ENCODE measurements at regions not wholly inside any gene's neighbourhood (a gene's known extent, or its start where the extent isn't known, plus 50 kb on each side); places are given as distances from the start of the nearest gene placed in this dataset.

GRCh38 chr9:1337169-1337568 is 287.0 kb downstream of the DMRT2 start:
- DNase-seq, result no peak

GRCh38 chr9:1340390-1340789 is 290.2 kb downstream of the DMRT2 start:
- no peak for DNase-seq

DNA sequence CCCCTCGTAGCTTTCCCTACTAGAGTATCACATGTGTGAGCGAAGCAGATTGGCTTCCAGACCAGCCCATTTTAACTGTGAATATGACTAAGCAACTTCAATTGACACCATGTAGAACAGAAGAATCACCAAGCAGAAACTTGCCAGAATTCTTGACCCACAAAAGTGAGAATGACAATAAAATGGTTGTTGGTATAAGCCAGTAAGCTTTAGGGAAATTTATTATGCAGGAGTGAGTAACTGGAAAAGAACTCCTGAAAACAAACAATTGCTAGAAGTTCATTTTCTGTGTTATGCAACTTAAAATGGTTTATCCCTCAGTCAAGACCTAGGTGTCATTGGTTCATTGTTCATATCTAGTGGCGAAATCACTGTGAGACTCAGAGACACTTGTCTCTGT is 303.1 kb downstream of the DMRT2 start:
- DNase-seq, result no peak

DNA sequence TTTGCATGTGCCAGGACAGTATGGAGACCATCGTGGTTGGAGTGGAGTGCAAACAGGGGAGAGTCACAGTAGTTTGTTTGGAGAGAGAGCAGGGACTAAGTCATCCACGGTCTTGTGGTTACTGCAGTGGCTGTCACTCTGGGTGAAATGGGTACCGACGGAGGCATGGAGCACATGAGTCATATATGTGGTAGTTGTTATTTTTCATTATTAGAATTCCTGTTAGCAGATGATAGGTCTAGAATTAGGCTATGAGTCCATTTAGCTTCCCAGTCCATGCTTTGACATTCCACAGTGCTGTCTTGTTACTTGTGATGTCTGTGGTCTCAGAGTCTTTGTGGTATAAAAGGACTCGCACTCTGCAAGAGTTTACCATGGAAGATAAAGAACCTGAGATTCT is 303.9 kb downstream of the DMRT2 start:
- DNase-seq, result no peak

- no peak for DNase-seq
Observed at GRCh38 chr9:1354606-1355005, 304.4 kb downstream of the DMRT2 start.

- no peak for DNase-seq
Observed at GRCh38 chr9:1355656-1356055, 305.5 kb downstream of the DMRT2 start.

DNA sequence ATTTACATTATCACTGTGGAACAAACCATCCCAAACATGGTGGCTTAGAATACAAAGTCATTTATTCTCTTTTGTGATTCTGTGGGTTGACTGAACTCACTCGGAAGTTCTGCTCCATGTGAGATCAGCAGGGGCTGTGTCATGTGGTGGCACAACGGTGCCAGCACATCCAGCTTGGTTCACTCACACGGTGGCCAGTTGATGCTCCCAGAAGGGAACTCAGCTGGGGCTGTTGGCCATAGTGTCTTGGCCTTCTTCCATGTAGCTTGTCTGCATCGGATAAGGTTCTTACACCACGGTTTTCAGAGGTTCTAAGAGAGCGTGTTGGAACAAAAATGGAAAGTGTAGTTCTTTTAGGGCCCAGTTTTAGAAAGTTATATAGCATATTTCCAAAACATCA is 312.7 kb downstream of the DMRT2 start:
- no peak for DNase-seq

GRCh38 chr9:1366276-1366675 is 316.1 kb downstream of the DMRT2 start:
- DNase-seq, result no peak

DNA sequence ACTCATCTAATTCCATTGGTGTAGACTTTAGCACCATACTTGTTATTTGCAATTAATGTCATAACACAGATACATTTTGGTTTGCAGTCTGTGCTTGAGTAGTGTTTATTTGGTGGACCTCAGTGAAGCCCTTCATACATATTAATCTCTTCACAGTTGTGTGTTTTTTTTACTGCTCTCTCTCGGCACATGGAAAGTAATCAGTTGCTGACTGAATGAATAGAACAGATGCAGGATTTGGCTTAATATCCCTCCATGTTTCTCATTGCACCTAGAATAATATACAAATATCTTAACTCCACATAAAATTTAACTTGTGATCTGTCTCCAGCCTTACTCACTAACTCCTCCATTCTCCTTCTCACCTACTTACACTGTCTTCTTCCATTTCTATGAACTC is 319.1 kb downstream of the DMRT2 start:
- no peak for DNase-seq

- no peak for DNase-seq
Observed at GRCh38 chr9:1373445-1373844, 323.3 kb downstream of the DMRT2 start.

GRCh38 chr9:1383899-1384455 is 333.8 kb downstream of the DMRT2 start:
- DNase-seq, result no peak

DNA sequence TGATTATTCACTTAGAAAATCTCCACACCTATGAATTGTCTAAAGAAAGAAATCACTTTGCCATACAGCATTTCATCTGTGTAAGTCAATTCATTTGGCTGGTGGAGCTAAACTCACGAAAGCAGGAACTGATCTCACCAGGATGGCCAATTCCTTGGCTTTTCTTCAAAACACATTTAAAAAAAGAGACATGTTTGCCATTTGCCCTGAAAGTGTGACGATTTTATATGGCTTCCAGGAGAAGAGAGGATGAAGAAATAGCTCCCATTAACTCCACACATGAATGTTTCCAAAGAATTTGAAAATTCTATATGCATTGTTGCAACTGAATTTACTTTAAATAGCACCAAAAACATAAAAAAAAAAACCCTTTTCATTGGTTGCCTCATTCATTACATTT is 334.7 kb downstream of the DMRT2 start:
- no peak for DNase-seq

DNA sequence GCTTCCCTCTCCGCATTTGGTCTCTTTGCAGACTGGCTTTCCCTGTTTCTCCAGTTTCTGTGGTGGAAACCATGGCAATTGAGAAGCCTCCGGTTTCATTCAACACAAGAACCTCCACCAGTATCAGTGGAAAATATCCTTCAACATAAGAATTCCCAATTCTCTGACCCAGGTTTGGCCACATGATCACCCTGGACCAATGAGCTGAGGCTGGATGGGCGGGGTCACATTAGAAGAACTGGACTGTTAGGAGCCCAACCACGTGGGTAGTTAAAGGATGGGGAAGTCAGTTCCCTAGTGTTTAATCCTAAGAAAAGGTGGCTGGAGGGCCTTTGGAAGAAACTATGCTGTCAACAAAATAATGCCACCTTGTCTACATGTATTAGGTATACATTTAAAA is 336.3 kb downstream of the DMRT2 start:
- DNase-seq, result no peak

DNA sequence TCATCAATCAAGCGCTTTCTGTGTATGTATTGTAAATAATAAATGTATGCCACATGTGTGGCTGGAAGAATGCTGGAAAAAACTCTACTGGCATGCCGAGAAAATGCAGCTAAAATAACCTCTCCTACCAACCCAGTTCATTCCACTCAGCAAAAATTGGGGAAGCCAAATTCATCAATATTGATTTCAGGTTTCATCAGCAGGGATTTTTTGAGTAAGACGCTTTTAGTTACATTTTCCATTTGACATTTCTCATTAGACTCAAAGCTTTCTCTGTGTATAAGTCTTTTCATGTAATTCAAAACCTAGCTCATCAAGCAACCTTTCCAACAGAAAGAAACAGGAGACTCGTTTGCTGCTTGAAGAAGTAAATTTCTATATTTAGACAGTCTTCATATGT is 338.1 kb downstream of the DMRT2 start:
- DNase-seq, result no peak

- no peak for DNase-seq
Observed at GRCh38 chr9:1400983-1401382, 350.8 kb downstream of the DMRT2 start.

- DNase-seq, result no peak
Observed at GRCh38 chr9:1404940-1405339, 354.8 kb downstream of the DMRT2 start.

DNA sequence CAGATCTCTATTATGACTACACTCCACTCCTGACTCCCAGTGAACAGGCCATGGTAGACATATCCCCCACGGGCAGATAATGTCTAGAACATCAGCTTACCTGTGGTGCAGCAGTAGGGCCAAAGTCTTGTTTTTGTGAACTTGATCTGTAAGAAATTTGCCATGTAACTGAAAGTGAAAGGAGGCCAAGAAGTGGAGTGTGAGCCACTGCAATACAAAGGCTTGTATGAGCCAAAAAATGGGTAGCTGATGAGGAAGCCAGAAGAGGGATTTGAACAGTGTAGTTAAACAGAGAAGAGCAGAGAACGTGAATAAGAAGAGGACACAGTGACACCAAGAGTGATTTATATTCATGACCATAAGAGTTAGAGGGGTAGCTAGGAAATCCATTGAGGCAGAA is 361.7 kb downstream of the DMRT2 start:
- no peak for DNase-seq

- DNase-seq, result no peak
Observed at GRCh38 chr9:1414711-1415131, 364.6 kb downstream of the DMRT2 start.

- no peak for DNase-seq
Observed at GRCh38 chr9:1415146-1415545, 365.0 kb downstream of the DMRT2 start.

DNA sequence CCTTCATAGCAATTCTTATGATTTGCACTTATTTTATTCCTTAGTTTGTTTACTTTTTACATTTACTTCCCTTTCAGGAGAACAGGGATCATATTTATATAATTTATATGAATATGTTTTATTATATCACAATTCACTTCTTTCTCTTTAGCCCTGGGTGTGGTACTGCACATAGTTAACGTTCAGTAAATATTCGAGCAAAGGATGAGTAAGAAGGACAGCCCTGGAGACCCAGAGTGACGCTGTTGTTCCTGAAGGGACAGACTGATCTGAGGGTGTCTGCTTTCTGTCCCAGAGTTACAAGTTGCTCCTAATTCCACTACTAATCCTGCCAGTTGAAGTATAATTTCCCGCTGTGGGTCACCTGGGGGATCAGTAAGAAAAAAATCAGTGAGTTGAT is 366.1 kb downstream of the DMRT2 start:
- no peak for DNase-seq

DNA sequence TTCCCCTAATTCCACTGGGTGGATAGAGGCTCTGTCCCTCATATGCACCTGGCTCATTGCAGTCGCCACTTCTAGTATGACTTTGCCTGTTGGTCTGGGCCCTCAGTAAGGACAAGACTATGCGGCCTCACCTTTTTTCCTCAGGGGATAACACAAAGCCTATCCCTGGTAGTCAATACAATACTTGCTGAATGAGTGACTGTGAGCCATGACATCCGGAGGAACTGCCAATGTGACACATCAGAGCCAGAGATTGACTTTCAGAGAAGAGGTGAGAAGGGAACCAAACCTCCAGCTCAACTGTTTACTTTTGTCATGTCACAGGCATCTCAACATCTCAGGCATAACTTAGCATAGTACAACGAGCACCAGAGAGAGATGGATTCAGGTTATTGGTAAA is 371.3 kb downstream of the DMRT2 start:
- DNase-seq, result no peak

DNA sequence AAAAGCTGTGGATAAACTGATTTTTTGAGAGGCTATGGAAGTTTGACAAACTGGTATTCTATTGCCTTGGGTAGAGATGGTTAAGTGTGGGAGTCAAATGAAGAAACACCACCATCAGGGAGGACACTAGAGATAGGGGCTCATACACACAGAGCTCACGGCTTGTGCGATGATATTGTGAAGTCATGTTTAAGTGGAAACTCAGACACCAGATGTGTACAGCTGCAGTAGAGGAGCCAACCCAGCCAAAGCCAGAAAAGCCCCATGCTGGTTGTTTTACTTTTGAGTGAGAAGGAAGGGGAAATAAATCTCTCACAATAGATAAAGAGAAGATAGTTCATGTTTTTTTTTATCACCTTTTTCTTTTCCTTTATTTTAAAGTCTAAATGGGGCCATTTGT is 377.7 kb downstream of the DMRT2 start:
- no peak for DNase-seq

DNA sequence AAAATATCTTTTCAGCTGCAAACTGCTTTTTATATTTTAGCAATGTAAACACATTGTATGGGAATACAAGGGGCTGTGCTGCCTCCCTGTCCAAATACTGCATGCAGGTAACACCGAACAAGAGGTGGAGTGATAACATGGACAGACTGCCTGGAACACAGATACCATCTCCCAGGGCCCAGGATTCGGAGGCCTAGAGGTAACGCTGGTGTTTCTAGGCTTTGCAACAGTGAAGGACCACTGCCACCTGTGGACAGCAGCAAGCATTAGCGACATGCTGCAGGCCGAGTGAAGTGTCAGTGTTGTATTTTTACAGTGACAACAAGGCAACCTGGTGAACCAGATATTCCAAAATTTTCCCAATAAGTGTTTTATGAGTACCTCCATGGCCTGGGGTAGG is 379.1 kb downstream of the DMRT2 start:
- DNase-seq, result peak; percentile 15

GRCh38 chr9:1431461-1431860 is 381.3 kb downstream of the DMRT2 start:
- no peak for DNase-seq

DNA sequence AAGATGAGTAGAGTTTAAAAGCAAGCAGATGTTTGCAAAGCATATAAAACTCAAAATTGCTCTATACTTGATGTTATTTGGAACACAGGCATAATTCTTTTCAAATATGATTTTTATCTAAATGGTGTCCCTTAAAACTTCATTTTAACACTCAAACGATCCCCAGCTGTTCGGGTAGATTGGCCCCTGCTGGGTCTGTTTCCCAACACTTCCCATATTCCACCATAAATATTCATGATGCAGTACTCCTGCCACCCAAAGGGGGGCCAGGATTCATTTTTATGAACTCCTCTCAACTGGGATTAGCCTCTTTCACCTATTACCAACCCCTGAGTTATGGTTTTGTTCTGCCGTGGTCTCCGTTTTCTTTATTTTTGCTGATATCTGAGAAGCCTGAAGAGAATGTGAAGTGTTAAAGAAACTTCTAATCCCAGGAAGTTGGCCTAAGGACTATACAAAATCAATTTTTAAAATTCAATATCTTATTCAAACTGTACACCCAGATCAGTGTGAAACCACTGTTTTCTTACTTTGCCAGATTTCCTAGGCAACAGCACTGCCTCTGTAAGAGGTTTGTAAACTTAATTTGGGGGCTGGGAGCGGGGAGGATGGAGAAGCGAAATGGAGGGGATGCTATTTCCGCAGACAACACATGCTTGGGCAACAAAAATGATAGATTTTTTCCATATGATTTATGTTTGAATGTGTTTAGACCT is 384.1 kb downstream of the DMRT2 start:
- no peak for DNase-seq
